IMR-90 (cell line): ENCODE measurements at regions not wholly inside any gene's neighbourhood (a gene's known extent, or its start where the extent isn't known, plus 50 kb on each side); places are given as distances from the start of the nearest gene placed in this dataset.

ENCODE experiments used
- ATAC-seq: fragments of 200-7000 bp; cut with Tn5 transposase; 2 replicates; pipeline ENCODE4 v1.9.1; 2020; ENCODE audit warnings: low read depth, mild to moderate bottlenecking, moderate library complexity
- BruUV-seq: library from RNA; stranded (reverse); fragments of 400-500 nt; replicated peaks from 2 replicates; lab custom pipeline; 2021; lab: Mats Ljungman, UMichigan
- CTCF ChIA-PET: fragments of 300-600 bp; formaldehyde crosslinking; extraction: SDS; loops from one replicate; lab custom pipeline; 2021; ENCODE audit warnings: antibody characterized with exemption; lab: Yijun Ruan, JAX
- POLR2A ChIA-PET: fragments of 300-600 bp; sonication (Branson Sonifier 250); formaldehyde crosslinking; loops from one replicate; lab custom pipeline; 2022; ENCODE audit warnings: antibody characterized with exemption; ENCODE audit not compliant: unreplicated experiment; lab: Charles Lee
- DNase-seq: peaks from one replicate; pipeline ENCODE4 v3.0.0; 2013
- H2AFZ ChIP-seq: replicated peaks from 2 replicates; pipeline ENCODE3; 2013; ENCODE audit warnings: low read length, mild to moderate bottlenecking; ENCODE audit not compliant: poor library complexity
- H2AK5ac ChIP-seq: 2 replicates; pipeline ENCODE4 v1.6.1; 2013; ENCODE audit warnings: low read depth, low read length, inconsistent platforms
- H2AK9ac ChIP-seq: replicated peaks from 2 replicates; pipeline ENCODE3; 2013; ENCODE audit warnings: mild to moderate bottlenecking, low read depth, low read length, moderate library complexity; ENCODE audit not compliant: poor library complexity
- H2BK120ac ChIP-seq: 2 replicates; pipeline ENCODE4 v1.6.1; 2013; ENCODE audit warnings: low read depth, low read length, inconsistent platforms
- H2BK15ac ChIP-seq: 3 replicates; pipeline ENCODE4 v1.6.1; 2013; ENCODE audit warnings: low read depth, low read length, inconsistent platforms
- H2BK20ac ChIP-seq: 2 replicates; pipeline ENCODE4 v1.6.1; 2013; ENCODE audit warnings: low read depth, mild to moderate bottlenecking, inconsistent platforms, low read length, moderate library complexity
- H2BK5ac ChIP-seq: 2 replicates; pipeline ENCODE4 v1.6.1; 2013; ENCODE audit warnings: mild to moderate bottlenecking, low read depth, low read length, inconsistent platforms; ENCODE audit not compliant: poor library complexity, severe bottlenecking
- H3K14ac ChIP-seq: replicated peaks from 2 replicates; pipeline ENCODE4 v1.6.1; 2013; ENCODE audit warnings: low read depth, low read length, inconsistent platforms
- H3K18ac ChIP-seq: 2 replicates; pipeline ENCODE4 v1.6.1; 2013; ENCODE audit warnings: low read depth, low read length, control low read depth
- H3K23ac ChIP-seq: 2 replicates; pipeline ENCODE4 v1.6.1; 2013; ENCODE audit warnings: low read depth, low read length, inconsistent platforms
- H3K27ac ChIP-seq: 2 replicates; pipeline ENCODE4 v1.5.1; 2013; ENCODE audit warnings: mild to moderate bottlenecking, control low read depth, low read length; ENCODE audit not compliant: insufficient read depth
- H3K27me3 ChIP-seq: 2 replicates; pipeline ENCODE4 v1.6.1; 2013; ENCODE audit warnings: low read length; ENCODE audit not compliant: control insufficient read depth, insufficient read depth
- H3K36me3 ChIP-seq: 2 replicates; pipeline ENCODE4 v1.6.1; 2013; ENCODE audit warnings: low read length, mixed read lengths; ENCODE audit not compliant: control insufficient read depth, insufficient read depth
- H3K4ac ChIP-seq: 2 replicates; pipeline ENCODE4 v1.6.1; 2013; ENCODE audit warnings: low read depth, low read length, inconsistent platforms
- H3K4me1 ChIP-seq: 2 replicates; pipeline ENCODE4 v1.6.1; 2013; ENCODE audit warnings: low read length, mixed read lengths; ENCODE audit not compliant: control insufficient read depth, insufficient read depth
- H3K4me2 ChIP-seq: 2 replicates; pipeline ENCODE4 v1.6.1; 2013; ENCODE audit warnings: low read depth, mild to moderate bottlenecking, control low read depth, low read length, moderate library complexity
- H3K4me3 ChIP-seq: 2 replicates; pipeline ENCODE4 v1.5.1; 2013; ENCODE audit warnings: low read depth, mild to moderate bottlenecking, control low read depth, low read length, moderate library complexity; ENCODE audit not compliant: insufficient read depth
- H3K56ac ChIP-seq: 2 replicates; pipeline ENCODE4 v1.6.1; 2013; ENCODE audit warnings: low read length, inconsistent platforms; ENCODE audit not compliant: insufficient read depth; ENCODE audit errors: extremely low read depth
- H3K79me1 ChIP-seq, 2 experiments: 2 replicates each; pipeline ENCODE4 v1.6.1; 2013; ENCODE audit warnings: low read length in 2 of 2, inconsistent platforms in 1 of 2, low read depth in 1 of 2
- H3K9ac ChIP-seq: 2 replicates; pipeline ENCODE4 v1.6.1; 2013; ENCODE audit warnings: low read depth, low read length, control low read depth
- H3K9me1 ChIP-seq: 2 replicates; pipeline ENCODE4 v1.6.1; 2013; ENCODE audit warnings: low read length, inconsistent platforms; ENCODE audit not compliant: insufficient read depth
- H3K9me3 ChIP-seq: 2 replicates; pipeline ENCODE4 v1.6.1; 2013; ENCODE audit warnings: low read length; ENCODE audit not compliant: control insufficient read depth, insufficient read depth
- H4K20me1 ChIP-seq: 2 replicates; pipeline ENCODE4 v1.6.1; 2013; ENCODE audit warnings: low read length, inconsistent platforms; ENCODE audit not compliant: insufficient read depth
- H4K5ac ChIP-seq: 2 replicates; pipeline ENCODE4 v1.6.1; 2013; ENCODE audit warnings: mild to moderate bottlenecking, low read depth, low read length, control low read depth
- H4K8ac ChIP-seq, 2 experiments: 2 replicates each; pipeline ENCODE4 v1.6.1; 2013; ENCODE audit warnings: low read depth in 2 of 2, low read length in 2 of 2, control low read depth in 1 of 2, inconsistent platforms in 1 of 2
- H4K91ac ChIP-seq: 2 replicates; pipeline ENCODE4 v1.6.1; 2013; ENCODE audit warnings: low read depth, low read length, inconsistent platforms; ENCODE audit not compliant: insufficient read depth
- BHLHE40 ChIP-seq: fragments of 150-350 bp; IDR thresholded peaks from 2 replicates; pipeline ENCODE4 v1.6.1; 2016; ENCODE audit warnings: mild to moderate bottlenecking, low read depth, low read length
- CEBPB ChIP-seq: IDR thresholded peaks from 2 replicates; pipeline ENCODE4 v1.6.1; 2012; ENCODE audit warnings: low read depth, low read length, improper control_type of control experiment
- CHD1 ChIP-seq: IDR thresholded peaks from 2 replicates; pipeline ENCODE4 v1.6.1; 2012; ENCODE audit warnings: low read depth, low read length, improper control_type of control experiment
- CTCF ChIP-seq: conservative IDR thresholded peaks from 2 replicates; pipeline ENCODE4 v1.5.1; 2012; ENCODE audit warnings: mild to moderate bottlenecking, low read depth, low read length, improper control_type of control experiment
- ELK1 ChIP-seq: fragments of 150-350 bp; IDR thresholded peaks from 2 replicates; pipeline ENCODE4 v1.6.1; 2016; ENCODE audit warnings: low read depth, mild to moderate bottlenecking, low read length, moderate library complexity, borderline replicate concordance
- FOS ChIP-seq: fragments of 150-350 bp; IDR thresholded peaks from 2 replicates; pipeline ENCODE4 v1.6.1; 2016; ENCODE audit warnings: low read depth, low read length
- MAFK ChIP-seq: IDR thresholded peaks from 2 replicates; pipeline ENCODE4 v1.6.1; 2012; ENCODE audit warnings: low read depth, low read length, improper control_type of control experiment
- MAZ ChIP-seq: IDR thresholded peaks from 2 replicates; pipeline ENCODE4 v1.6.1; 2012; ENCODE audit warnings: low read depth, mild to moderate bottlenecking, low read length, improper control_type of control experiment, moderate library complexity, borderline replicate concordance
- MXI1 ChIP-seq: IDR thresholded peaks from 2 replicates; pipeline ENCODE4 v1.6.1; 2012; ENCODE audit warnings: low read depth, mild to moderate bottlenecking, low read length, moderate library complexity, borderline replicate concordance
- NFE2L2 ChIP-seq: fragments of 150-350 bp; IDR thresholded peaks from 2 replicates; pipeline ENCODE4 v1.6.1; 2016; ENCODE audit warnings: low read depth, mild to moderate bottlenecking, low read length
- POLR2A ChIP-seq: IDR thresholded peaks from 2 replicates; pipeline ENCODE4 v1.6.1; 2012; ENCODE audit warnings: mild to moderate bottlenecking, low read depth, low read length
- RAD21 ChIP-seq: IDR thresholded peaks from 2 replicates; pipeline ENCODE4 v1.6.1; 2012; ENCODE audit warnings: low read length, improper control_type of control experiment
- RCOR1 ChIP-seq: IDR thresholded peaks from 2 replicates; pipeline ENCODE4 v1.6.1; 2012; ENCODE audit warnings: mild to moderate bottlenecking, low read length, improper control_type of control experiment; ENCODE audit not compliant: insufficient replicate concordance
- RFX5 ChIP-seq: IDR thresholded peaks from 2 replicates; pipeline ENCODE4 v1.8.0; 2012; ENCODE audit warnings: low read depth, mild to moderate bottlenecking, low read length, moderate library complexity
- SMC3 ChIP-seq: fragments of 150-350 bp; IDR thresholded peaks from 2 replicates; pipeline ENCODE4 v1.6.1; 2016; ENCODE audit warnings: low read depth, mild to moderate bottlenecking, antibody characterized with exemption, low read length, moderate library complexity
- USF2 ChIP-seq: fragments of 150-350 bp; IDR thresholded peaks from 2 replicates; pipeline ENCODE4 v1.6.1; 2017; ENCODE audit warnings: mild to moderate bottlenecking, antibody characterized with exemption, low read length, low read depth
- WGBS, 2 experiments: methylation state at CpG; one replicate each; pipeline versions ENCODE4 v1.1.5 to v1.1.7; 2013; ENCODE audit warnings: missing lambda C conversion rate in 2 of 2; ENCODE audit not compliant: insufficient read length in 1 of 2; ENCODE audit errors: extremely low coverage in 2 of 2; 5-methylcytosine and 5-hydroxymethylcytosine counted together
- dilution Hi-C: fragments of 300-500 bp; cut with HindIII; formaldehyde crosslinking; loops from one replicate; pipeline ENCODE4 v1.14.3; 2018; ENCODE audit warnings: low sequenced_read_pairs; ENCODE audit not compliant: unreplicated experiment
- in situ Hi-C: fragments of 300-500 bp; cut with MboI; formaldehyde crosslinking; loops from 3 replicates; pipeline ENCODE4 v1.14.3; 2019; ENCODE audit warnings: low sequenced_read_pairs, inconsistent platforms, mixed read lengths
- intact Hi-C: fragments of 100-400 bp; cut with micrococcal nuclease; formaldehyde crosslinking; loops from 2 replicates; pipeline ENCODE4 v1.10.0; 2022

GRCh38 chr11:70606951-70607330 lies 208.6 kb downstream of the CTTN start:
- intact Hi-C loops (no loop called here), in situ Hi-C loops (no loop called here), dilution Hi-C loops (no loop called here)
- no peak overlapping the region for H4K8ac ChIP-seq
- no peak overlapping the region for H2AK5ac ChIP-seq
- no peak overlapping the region for H2BK20ac ChIP-seq
- TF ChIP-seq NFE2L2, result no peak
- TF ChIP-seq CTCF, result no peak
- no peak for TF ChIP-seq USF2
- TF ChIP-seq MAFK, result no peak
- no peak for TF ChIP-seq MAZ
- TF ChIP-seq CHD1, result no peak
- no peak for TF ChIP-seq BHLHE40
- TF ChIP-seq POLR2A, result no peak
- TF ChIP-seq MXI1, result no peak
- no peak for TF ChIP-seq FOS
- TF ChIP-seq RFX5, result no peak
- TF ChIP-seq RAD21, result no peak
- no peak for TF ChIP-seq RCOR1
- TF ChIP-seq ELK1, result no peak
- no peak for TF ChIP-seq SMC3
- TF ChIP-seq CEBPB, result no peak
- H3K9me1 ChIP-seq, result no peaks in the 10 kb centered on the region; the same call in 1 of the 2 replicates
- no peak overlapping the region for H2BK120ac ChIP-seq
- H2AK9ac ChIP-seq, result no peak overlapping the region
- no peak overlapping the region for H2BK15ac ChIP-seq
- H4K5ac ChIP-seq, result no peak overlapping the region
- ATAC-seq (no peak), DNase-seq (no peak)
- H3K79me1 ChIP-seq, result no peaks in the 10 kb centered on the region
- no peak overlapping the region for H4K91ac ChIP-seq
- 55% methylated on average over 2 of the region's 10 CpGs; no CpG with 5 or more reads in 1 of the 2 experiments for WGBS, 2 experiments
- no peak overlapping the region for H3K4me2 ChIP-seq
- peaks cover 2% of the 10 kb centered on the region; the same call in 1 of the 2 replicates for H3K27me3 ChIP-seq
- no peaks in the 10 kb centered on the region for H3K9me3 ChIP-seq
- peaks cover 8% of the 10 kb centered on the region; the same call in 1 of the 2 replicates for H3K4me1 ChIP-seq
- H3K4me3 ChIP-seq, result no peak overlapping the region
- H2AFZ ChIP-seq, result no peak overlapping the region
- no peaks in the 10 kb centered on the region for H3K36me3 ChIP-seq
- H3K14ac ChIP-seq, result no peak overlapping the region
- BruUV-seq, result no TSS peak
- H3K56ac ChIP-seq, result no peak overlapping the region
- no peak overlapping the region for H2BK5ac ChIP-seq
- ChIA-PET CTCF (interaction anchor here (1.6 kb wide), 1 partner anchor 38 kb away, joined by 5 read pairs; no protein-coding TSS in a partner anchor), POLR2A (no interaction called here)
- H3K9ac ChIP-seq, result no peak overlapping the region
- H3K27ac ChIP-seq, result no peak overlapping the region
- H3K4ac ChIP-seq, result no peak overlapping the region
- H4K20me1 ChIP-seq, result peaks cover 10% of the 10 kb centered on the region; the same call in 1 of the 2 replicates
- no peak overlapping the region for H3K23ac ChIP-seq
- H3K18ac ChIP-seq, result no peak overlapping the region
